IMR-90 (cell line): ENCODE measurements at regions not wholly inside any gene's neighbourhood (a gene's known extent, or its start where the extent isn't known, plus 50 kb on each side); places are given as distances from the start of the nearest gene placed in this dataset.

Experiments used
- ATAC-seq: fragments of 200-7000 bp; cut with Tn5 transposase; 2 replicates; pipeline ENCODE4 v1.9.1; 2020; ENCODE audit warnings: low read depth, mild to moderate bottlenecking, moderate library complexity
- BruUV-seq: library from RNA; stranded (reverse); fragments of 400-500 nt; replicated peaks from 2 replicates; lab custom pipeline; 2021; lab: Mats Ljungman, UMichigan
- CTCF ChIA-PET: fragments of 300-600 bp; formaldehyde crosslinking; extraction: SDS; loops from one replicate; lab custom pipeline; 2021; ENCODE audit warnings: antibody characterized with exemption; lab: Yijun Ruan, JAX
- POLR2A ChIA-PET: fragments of 300-600 bp; sonication (Branson Sonifier 250); formaldehyde crosslinking; loops from one replicate; lab custom pipeline; 2022; ENCODE audit warnings: antibody characterized with exemption; ENCODE audit not compliant: unreplicated experiment; lab: Charles Lee
- DNase-seq: peaks from one replicate; pipeline ENCODE4 v3.0.0; 2013
- H2AFZ ChIP-seq: replicated peaks from 2 replicates; pipeline ENCODE3; 2013; ENCODE audit warnings: low read length, mild to moderate bottlenecking; ENCODE audit not compliant: poor library complexity
- H2AK5ac ChIP-seq: 2 replicates; pipeline ENCODE4 v1.6.1; 2013; ENCODE audit warnings: low read depth, low read length, inconsistent platforms
- H2AK9ac ChIP-seq: replicated peaks from 2 replicates; pipeline ENCODE3; 2013; ENCODE audit warnings: mild to moderate bottlenecking, low read depth, low read length, moderate library complexity; ENCODE audit not compliant: poor library complexity
- H2BK120ac ChIP-seq: 2 replicates; pipeline ENCODE4 v1.6.1; 2013; ENCODE audit warnings: low read depth, low read length, inconsistent platforms
- H2BK15ac ChIP-seq: 3 replicates; pipeline ENCODE4 v1.6.1; 2013; ENCODE audit warnings: low read depth, low read length, inconsistent platforms
- H2BK20ac ChIP-seq: 2 replicates; pipeline ENCODE4 v1.6.1; 2013; ENCODE audit warnings: low read depth, mild to moderate bottlenecking, inconsistent platforms, low read length, moderate library complexity
- H2BK5ac ChIP-seq: 2 replicates; pipeline ENCODE4 v1.6.1; 2013; ENCODE audit warnings: mild to moderate bottlenecking, low read depth, low read length, inconsistent platforms; ENCODE audit not compliant: poor library complexity, severe bottlenecking
- H3K14ac ChIP-seq: replicated peaks from 2 replicates; pipeline ENCODE4 v1.6.1; 2013; ENCODE audit warnings: low read depth, low read length, inconsistent platforms
- H3K18ac ChIP-seq: 2 replicates; pipeline ENCODE4 v1.6.1; 2013; ENCODE audit warnings: low read depth, low read length, control low read depth
- H3K23ac ChIP-seq: 2 replicates; pipeline ENCODE4 v1.6.1; 2013; ENCODE audit warnings: low read depth, low read length, inconsistent platforms
- H3K27ac ChIP-seq: 2 replicates; pipeline ENCODE4 v1.5.1; 2013; ENCODE audit warnings: mild to moderate bottlenecking, control low read depth, low read length; ENCODE audit not compliant: insufficient read depth
- H3K27me3 ChIP-seq: 2 replicates; pipeline ENCODE4 v1.6.1; 2013; ENCODE audit warnings: low read length; ENCODE audit not compliant: control insufficient read depth, insufficient read depth
- H3K36me3 ChIP-seq: 2 replicates; pipeline ENCODE4 v1.6.1; 2013; ENCODE audit warnings: low read length, mixed read lengths; ENCODE audit not compliant: control insufficient read depth, insufficient read depth
- H3K4ac ChIP-seq: 2 replicates; pipeline ENCODE4 v1.6.1; 2013; ENCODE audit warnings: low read depth, low read length, inconsistent platforms
- H3K4me1 ChIP-seq: 2 replicates; pipeline ENCODE4 v1.6.1; 2013; ENCODE audit warnings: low read length, mixed read lengths; ENCODE audit not compliant: control insufficient read depth, insufficient read depth
- H3K4me2 ChIP-seq: 2 replicates; pipeline ENCODE4 v1.6.1; 2013; ENCODE audit warnings: low read depth, mild to moderate bottlenecking, control low read depth, low read length, moderate library complexity
- H3K4me3 ChIP-seq: 2 replicates; pipeline ENCODE4 v1.5.1; 2013; ENCODE audit warnings: low read depth, mild to moderate bottlenecking, control low read depth, low read length, moderate library complexity; ENCODE audit not compliant: insufficient read depth
- H3K56ac ChIP-seq: 2 replicates; pipeline ENCODE4 v1.6.1; 2013; ENCODE audit warnings: low read length, inconsistent platforms; ENCODE audit not compliant: insufficient read depth; ENCODE audit errors: extremely low read depth
- H3K79me1 ChIP-seq, 2 experiments: 2 replicates each; pipeline ENCODE4 v1.6.1; 2013; ENCODE audit warnings: low read length in 2 of 2, inconsistent platforms in 1 of 2, low read depth in 1 of 2
- H3K9ac ChIP-seq: 2 replicates; pipeline ENCODE4 v1.6.1; 2013; ENCODE audit warnings: low read depth, low read length, control low read depth
- H3K9me1 ChIP-seq: 2 replicates; pipeline ENCODE4 v1.6.1; 2013; ENCODE audit warnings: low read length, inconsistent platforms; ENCODE audit not compliant: insufficient read depth
- H3K9me3 ChIP-seq: 2 replicates; pipeline ENCODE4 v1.6.1; 2013; ENCODE audit warnings: low read length; ENCODE audit not compliant: control insufficient read depth, insufficient read depth
- H4K20me1 ChIP-seq: 2 replicates; pipeline ENCODE4 v1.6.1; 2013; ENCODE audit warnings: low read length, inconsistent platforms; ENCODE audit not compliant: insufficient read depth
- H4K5ac ChIP-seq: 2 replicates; pipeline ENCODE4 v1.6.1; 2013; ENCODE audit warnings: mild to moderate bottlenecking, low read depth, low read length, control low read depth
- H4K8ac ChIP-seq, 2 experiments: 2 replicates each; pipeline ENCODE4 v1.6.1; 2013; ENCODE audit warnings: low read depth in 2 of 2, low read length in 2 of 2, control low read depth in 1 of 2, inconsistent platforms in 1 of 2
- H4K91ac ChIP-seq: 2 replicates; pipeline ENCODE4 v1.6.1; 2013; ENCODE audit warnings: low read depth, low read length, inconsistent platforms; ENCODE audit not compliant: insufficient read depth
- BHLHE40 ChIP-seq: fragments of 150-350 bp; IDR thresholded peaks from 2 replicates; pipeline ENCODE4 v1.6.1; 2016; ENCODE audit warnings: mild to moderate bottlenecking, low read depth, low read length
- MAFK ChIP-seq: IDR thresholded peaks from 2 replicates; pipeline ENCODE4 v1.6.1; 2012; ENCODE audit warnings: low read depth, low read length, improper control_type of control experiment
- NFE2L2 ChIP-seq: fragments of 150-350 bp; IDR thresholded peaks from 2 replicates; pipeline ENCODE4 v1.6.1; 2016; ENCODE audit warnings: low read depth, mild to moderate bottlenecking, low read length
- WGBS, 2 experiments: methylation state at CpG; one replicate each; pipeline versions ENCODE4 v1.1.5 to v1.1.7; 2013; ENCODE audit warnings: missing lambda C conversion rate in 2 of 2; ENCODE audit not compliant: insufficient read length in 1 of 2; ENCODE audit errors: extremely low coverage in 2 of 2; 5-methylcytosine and 5-hydroxymethylcytosine counted together
- dilution Hi-C: fragments of 300-500 bp; cut with HindIII; formaldehyde crosslinking; loops from one replicate; pipeline ENCODE4 v1.14.3; 2018; ENCODE audit warnings: low sequenced_read_pairs; ENCODE audit not compliant: unreplicated experiment
- in situ Hi-C: fragments of 300-500 bp; cut with MboI; formaldehyde crosslinking; loops from 3 replicates; pipeline ENCODE4 v1.14.3; 2019; ENCODE audit warnings: low sequenced_read_pairs, inconsistent platforms, mixed read lengths
- intact Hi-C: fragments of 100-400 bp; cut with micrococcal nuclease; formaldehyde crosslinking; loops from 2 replicates; pipeline ENCODE4 v1.10.0; 2022

GRCh38 chr1:178028841-178029481 lies 59.1 kb upstream of the SEC16B start:
- Histone ChIP-seq H4K91ac (no peak overlapping the region), H4K8ac (no peak overlapping the region), H3K4ac (no peak overlapping the region), H3K9me1 (no peaks in the 10 kb centered on the region; the same call in 1 of the 2 replicates), H3K23ac (no peak overlapping the region), H3K4me2 (no peak overlapping the region), H3K9me3 (no peaks in the 10 kb centered on the region), H3K9ac (no peak overlapping the region), H3K14ac (no peak overlapping the region), H2AFZ (no peak overlapping the region), H2BK15ac (no peak overlapping the region), H2AK9ac (no peak overlapping the region), H3K4me3 (no peak overlapping the region), H3K18ac (no peak overlapping the region), H2BK5ac (no peak overlapping the region), H3K56ac (no peak overlapping the region), H2BK20ac (no peak overlapping the region), H3K27me3 (no peaks in the 10 kb centered on the region), H3K36me3 (no peaks in the 10 kb centered on the region), H2BK120ac (no peak overlapping the region), H4K20me1 (no peaks in the 10 kb centered on the region), H3K79me1 (no peaks in the 10 kb centered on the region), H2AK5ac (no peak overlapping the region), H4K5ac (no peak overlapping the region), H3K4me1 (no peaks in the 10 kb centered on the region), H3K27ac (no peak overlapping the region)
- no TSS peak for BruUV-seq
- 92% methylated on average over 4 of the region's 7 CpGs; no CpG with 5 or more reads in 1 of the 2 experiments for WGBS, 2 experiments
- in situ Hi-C loops (no loop called here), dilution Hi-C loops (loop anchor here (25.0 kb wide), 1 partner anchor 258 kb away; no protein-coding TSS in a partner anchor), intact Hi-C loops (loop anchor here (10.0 kb wide), 1 partner anchor 476 kb away; no protein-coding TSS in a partner anchor)
- ChIA-PET CTCF (interaction anchor here (4.3 kb wide), 1 partner anchor 253 kb away, joined by 29 read pairs; no protein-coding TSS in a partner anchor), POLR2A (no interaction called here)
- DNase-seq (no peak), ATAC-seq (no peak)
- TF ChIP-seq BHLHE40 (no peak), NFE2L2 (no peak), MAFK (no peak)
